ENCODE measurements at regions not wholly inside any gene's neighbourhood (a gene's known extent, or its start where the extent isn't known, plus 50 kb on each side); places are given as distances from the start of the nearest gene placed in this dataset.

DNA sequence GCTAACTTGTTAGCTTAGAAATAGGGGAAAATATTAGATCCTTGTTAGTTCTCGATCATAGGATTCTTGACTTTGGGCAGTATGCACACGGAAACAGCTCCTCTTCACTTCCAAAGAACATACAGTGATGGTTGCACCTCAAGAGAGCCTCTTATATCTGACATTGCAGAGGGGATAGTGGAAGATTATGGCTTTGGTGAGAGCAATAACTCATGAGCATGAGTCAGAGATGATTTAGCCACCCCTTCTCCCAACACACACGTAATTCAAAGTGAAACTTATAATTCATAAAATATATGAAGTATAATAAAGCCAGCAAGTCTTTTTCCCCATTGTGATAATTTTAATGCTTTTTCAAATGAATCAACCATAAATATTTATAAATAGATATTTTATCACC lies 683.7 kb downstream of the POM121L12 start:
- Histone ChIP-seq H3K27me3 (replicated peaks in 1 of 2; ENCODE audit: control insufficient read depth in 2 of 2, insufficient read depth in 2 of 2, low read length in 1 of 2) (no peaks in the 10 kb centered on the region), H4K20me1 (ENCODE audit: control insufficient read depth, insufficient read depth) (no peaks in the 10 kb centered on the region), H2AFZ (ENCODE audit: control insufficient read depth, low read depth, low read length) (no peak overlapping the region), H3K4me3 (no peak overlapping the region), H3K9ac (ENCODE audit: control insufficient read depth, insufficient read depth, low read length) (no peak overlapping the region), H3K36me3 (ENCODE audit: control insufficient read depth in 2 of 2, insufficient read depth in 2 of 2, low read length in 1 of 2) (no peaks in the 10 kb centered on the region), H3K9me3 (replicated peaks; ENCODE audit: control insufficient read depth, insufficient read depth, low read length) (no peaks in the 10 kb centered on the region), H3K79me2 (ENCODE audit: control insufficient read depth, insufficient read depth, low read length) (no peaks in the 10 kb centered on the region), H3K27ac (ENCODE audit: control insufficient read depth, insufficient read depth) (no peak overlapping the region), H3K4me1 (ENCODE audit: control insufficient read depth, insufficient read depth, low read length) (no peaks in the 10 kb centered on the region), H3K4me2 (ENCODE audit: control insufficient read depth, insufficient read depth) (no peak overlapping the region)
- in situ Hi-C loops (cut with MboI) (no loop called here), intact Hi-C loops (cut with micrococcal nuclease; ENCODE audit: unreplicated experiment) (no loop called here)
- ChIA-PET POLR2A (no interaction called here), RAD21 (ENCODE audit: unreplicated experiment) (no interaction called here), CTCF (no interaction called here), SMC1A (ENCODE audit: uncharacterized antibody, unreplicated experiment) (no interaction called here)
- ATAC-seq, result no peak
- FAIRE-seq, result no peak
- no TSS peak for BruUV-seq (replicated peaks)
- WGBS (ENCODE audit: insufficient coverage, insufficient replicate concordance, low lambda C conversion rate, missing lambda C conversion rate), result 2% methylated on average over 3 of the region's 3 CpGs
- DNase-seq (ENCODE audit: low read depth, low spot score), result no peak
- TF ChIP-seq RAD51 (IDR thresholded peaks at IDR 0.05) (no peak), JUNB (IDR thresholded peaks at IDR 0.05) (no peak), ZNF207 (IDR thresholded peaks at IDR 0.05; ENCODE audit: borderline replicate concordance) (no peak), JUND (IDR thresholded peaks at IDR 0.05; ENCODE audit: low read depth, low read length) (no peak), SRF (IDR thresholded peaks at IDR 0.05; ENCODE audit: low read depth in 2 of 2, low read length in 2 of 2) (no peak), SUPT20H (IDR thresholded peaks at IDR 0.05; ENCODE audit: borderline replicate concordance, control insufficient read depth, low read depth, low read length) (no peak), FOXM1 (IDR thresholded peaks at IDR 0.05; ENCODE audit: low read depth, low read length) (no peak), NR2C1 (IDR thresholded peaks at IDR 0.05) (no peak), MYB (IDR thresholded peaks at IDR 0.05; ENCODE audit: borderline replicate concordance, low read depth, low read length) (no peak), ZNF384 (IDR thresholded peaks at IDR 0.05; ENCODE audit: borderline replicate concordance, low read depth, low read length) (no peak)
- TF ChIP-seq, protein P1, sequence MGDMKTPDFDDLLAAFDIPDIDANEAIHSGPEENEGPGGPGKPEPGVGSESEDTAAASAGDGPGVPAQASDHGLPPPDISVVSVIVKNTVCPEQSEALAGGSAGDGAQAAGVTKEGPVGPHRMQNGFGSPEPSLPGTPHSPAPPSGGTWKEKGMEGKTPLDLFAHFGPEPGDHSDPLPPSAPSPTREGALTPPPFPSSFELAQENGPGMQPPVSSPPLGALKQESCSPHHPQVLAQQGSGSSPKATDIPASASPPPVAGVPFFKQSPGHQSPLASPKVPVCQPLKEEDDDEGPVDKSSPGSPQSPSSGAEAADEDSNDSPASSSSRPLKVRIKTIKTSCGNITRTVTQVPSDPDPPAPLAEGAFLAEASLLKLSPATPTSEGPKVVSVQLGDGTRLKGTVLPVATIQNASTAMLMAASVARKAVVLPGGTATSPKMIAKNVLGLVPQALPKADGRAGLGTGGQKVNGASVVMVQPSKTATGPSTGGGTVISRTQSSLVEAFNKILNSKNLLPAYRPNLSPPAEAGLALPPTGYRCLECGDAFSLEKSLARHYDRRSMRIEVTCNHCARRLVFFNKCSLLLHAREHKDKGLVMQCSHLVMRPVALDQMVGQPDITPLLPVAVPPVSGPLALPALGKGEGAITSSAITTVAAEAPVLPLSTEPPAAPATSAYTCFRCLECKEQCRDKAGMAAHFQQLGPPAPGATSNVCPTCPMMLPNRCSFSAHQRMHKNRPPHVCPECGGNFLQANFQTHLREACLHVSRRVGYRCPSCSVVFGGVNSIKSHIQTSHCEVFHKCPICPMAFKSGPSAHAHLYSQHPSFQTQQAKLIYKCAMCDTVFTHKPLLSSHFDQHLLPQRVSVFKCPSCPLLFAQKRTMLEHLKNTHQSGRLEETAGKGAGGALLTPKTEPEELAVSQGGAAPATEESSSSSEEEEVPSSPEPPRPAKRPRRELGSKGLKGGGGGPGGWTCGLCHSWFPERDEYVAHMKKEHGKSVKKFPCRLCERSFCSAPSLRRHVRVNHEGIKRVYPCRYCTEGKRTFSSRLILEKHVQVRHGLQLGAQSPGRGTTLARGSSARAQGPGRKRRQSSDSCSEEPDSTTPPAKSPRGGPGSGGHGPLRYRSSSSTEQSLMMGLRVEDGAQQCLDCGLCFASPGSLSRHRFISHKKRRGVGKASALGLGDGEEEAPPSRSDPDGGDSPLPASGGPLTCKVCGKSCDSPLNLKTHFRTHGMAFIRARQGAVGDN (IDR thresholded peaks at IDR 0.05), result no peak
- TF ChIP-seq, protein P2, sequence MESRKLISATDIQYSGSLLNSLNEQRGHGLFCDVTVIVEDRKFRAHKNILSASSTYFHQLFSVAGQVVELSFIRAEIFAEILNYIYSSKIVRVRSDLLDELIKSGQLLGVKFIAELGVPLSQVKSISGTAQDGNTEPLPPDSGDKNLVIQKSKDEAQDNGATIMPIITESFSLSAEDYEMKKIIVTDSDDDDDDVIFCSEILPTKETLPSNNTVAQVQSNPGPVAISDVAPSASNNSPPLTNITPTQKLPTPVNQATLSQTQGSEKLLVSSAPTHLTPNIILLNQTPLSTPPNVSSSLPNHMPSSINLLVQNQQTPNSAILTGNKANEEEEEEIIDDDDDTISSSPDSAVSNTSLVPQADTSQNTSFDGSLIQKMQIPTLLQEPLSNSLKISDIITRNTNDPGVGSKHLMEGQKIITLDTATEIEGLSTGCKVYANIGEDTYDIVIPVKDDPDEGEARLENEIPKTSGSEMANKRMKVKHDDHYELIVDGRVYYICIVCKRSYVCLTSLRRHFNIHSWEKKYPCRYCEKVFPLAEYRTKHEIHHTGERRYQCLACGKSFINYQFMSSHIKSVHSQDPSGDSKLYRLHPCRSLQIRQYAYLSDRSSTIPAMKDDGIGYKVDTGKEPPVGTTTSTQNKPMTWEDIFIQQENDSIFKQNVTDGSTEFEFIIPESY (IDR thresholded peaks at IDR 0.05), result no peak

All from GM12878 (cell line).